Epithelial cell of proximal tubule (primary cell): ENCODE measurements at regions not wholly inside any gene's neighbourhood (a gene's known extent, or its start where the extent isn't known, plus 50 kb on each side); places are given as distances from the start of the nearest gene placed in this dataset.
"Not testable (repeated sequence)": the region's sequence is repeated elsewhere in the genome, so short reads cannot be mapped to it uniquely, and the experiment has no call there.

Source experiments
- DNase-seq: peaks from one replicate; pipeline ENCODE4 v3.0.0-alpha.2; 2011; ENCODE audit warnings: low read depth
- H3K4me3 ChIP-seq: 2 replicates; pipeline ENCODE4 v1.5.1; 2011; ENCODE audit warnings: low read depth, mild to moderate bottlenecking, low read length
- TF ChIP-seq, protein P1 (sequence below): conservative IDR thresholded peaks from 2 replicates; pipeline ENCODE4 v1.5.1; 2012; ENCODE audit warnings: low read depth, mild to moderate bottlenecking, low read length

DNA sequence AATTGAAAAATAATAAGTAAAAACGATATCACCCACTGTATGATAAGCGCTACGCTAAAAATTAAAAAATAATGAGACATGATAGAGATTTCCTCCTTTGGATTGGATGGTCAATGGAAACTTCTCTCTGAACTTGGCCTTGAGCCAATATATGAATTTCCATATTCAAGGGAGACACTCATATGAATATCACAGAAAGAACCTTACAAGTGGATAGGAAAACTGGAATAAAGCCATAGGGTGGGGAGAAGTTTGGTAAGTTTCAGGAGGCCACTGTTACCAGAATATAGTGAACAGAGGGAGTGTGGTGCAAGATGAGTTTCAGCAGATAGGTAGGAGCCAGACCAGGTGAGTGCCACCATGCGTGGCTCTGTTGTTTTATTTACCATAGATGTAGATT is 147.2 kb downstream of the SEM1 start:
- TF ChIP-seq, protein P1, sequence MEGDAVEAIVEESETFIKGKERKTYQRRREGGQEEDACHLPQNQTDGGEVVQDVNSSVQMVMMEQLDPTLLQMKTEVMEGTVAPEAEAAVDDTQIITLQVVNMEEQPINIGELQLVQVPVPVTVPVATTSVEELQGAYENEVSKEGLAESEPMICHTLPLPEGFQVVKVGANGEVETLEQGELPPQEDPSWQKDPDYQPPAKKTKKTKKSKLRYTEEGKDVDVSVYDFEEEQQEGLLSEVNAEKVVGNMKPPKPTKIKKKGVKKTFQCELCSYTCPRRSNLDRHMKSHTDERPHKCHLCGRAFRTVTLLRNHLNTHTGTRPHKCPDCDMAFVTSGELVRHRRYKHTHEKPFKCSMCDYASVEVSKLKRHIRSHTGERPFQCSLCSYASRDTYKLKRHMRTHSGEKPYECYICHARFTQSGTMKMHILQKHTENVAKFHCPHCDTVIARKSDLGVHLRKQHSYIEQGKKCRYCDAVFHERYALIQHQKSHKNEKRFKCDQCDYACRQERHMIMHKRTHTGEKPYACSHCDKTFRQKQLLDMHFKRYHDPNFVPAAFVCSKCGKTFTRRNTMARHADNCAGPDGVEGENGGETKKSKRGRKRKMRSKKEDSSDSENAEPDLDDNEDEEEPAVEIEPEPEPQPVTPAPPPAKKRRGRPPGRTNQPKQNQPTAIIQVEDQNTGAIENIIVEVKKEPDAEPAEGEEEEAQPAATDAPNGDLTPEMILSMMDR, result no peak
- H3K4me3 ChIP-seq, result no peak overlapping the region
- no peak for DNase-seq

GRCh38 chr7:96561892-96562291 is 147.8 kb downstream of the SEM1 start:
- TF ChIP-seq, protein P1, result no peak
- no peak for DNase-seq
- H3K4me3 ChIP-seq, result no peak overlapping the region

GRCh38 chr7:96558530-96558929 is 151.1 kb downstream of the SEM1 start:
- H3K4me3 ChIP-seq, result no peak overlapping the region
- DNase-seq, result no peak
- TF ChIP-seq, protein P1, result no peak

GRCh38 chr7:96558093-96558492 is 151.6 kb downstream of the SEM1 start:
- DNase-seq, result no peak
- no peak overlapping the region for H3K4me3 ChIP-seq
- TF ChIP-seq, protein P1, result no peak

- H3K4me3 ChIP-seq, DNase-seq: not testable (repeated sequence)
These were observed 152.0 kb downstream of the SEM1 start for GRCh38 chr7:96557598-96557997.

DNA sequence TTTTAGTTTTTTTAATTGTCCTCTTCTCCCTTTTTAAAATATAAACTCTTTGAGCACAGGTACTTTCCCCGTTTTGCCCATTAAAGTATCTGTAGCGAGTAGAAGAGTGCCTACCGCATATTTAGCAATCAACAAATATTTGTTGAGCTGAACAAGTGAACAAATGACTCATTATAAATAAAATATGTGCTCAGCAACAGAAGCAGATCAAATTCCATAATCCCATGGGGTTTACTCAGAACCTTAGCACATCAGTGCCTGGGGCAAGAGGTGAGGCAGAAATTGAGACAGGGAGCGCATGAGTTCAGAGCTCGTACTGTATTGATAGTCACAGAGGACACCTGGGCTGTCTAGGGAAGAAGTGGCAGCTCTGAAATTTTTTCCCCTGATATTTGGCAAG is 161.0 kb downstream of the SEM1 start:
- TF ChIP-seq, protein P1, result no peak
- DNase-seq, result no peak

GRCh38 chr7:96547371-96547811 is 162.3 kb downstream of the SEM1 start:
- no peak overlapping the region for H3K4me3 ChIP-seq
- TF ChIP-seq, protein P1, result no peak
- no peak for DNase-seq

More for the DNA sequence above, 161.0 kb downstream of the SEM1 start:
- H3K4me3 ChIP-seq, result no peak overlapping the region
